NCI-H1105 (cell line): ENCODE measurements at regions not wholly inside any gene's neighbourhood (a gene's known extent, or its start where the extent isn't known, plus 50 kb on each side); places are given as distances from the start of the nearest gene placed in this dataset.

ENCODE experiments used
- DNase-seq: peaks from one replicate; lab custom pipeline; 2025; lab: John Stamatoyannopoulos, UW

DNA sequence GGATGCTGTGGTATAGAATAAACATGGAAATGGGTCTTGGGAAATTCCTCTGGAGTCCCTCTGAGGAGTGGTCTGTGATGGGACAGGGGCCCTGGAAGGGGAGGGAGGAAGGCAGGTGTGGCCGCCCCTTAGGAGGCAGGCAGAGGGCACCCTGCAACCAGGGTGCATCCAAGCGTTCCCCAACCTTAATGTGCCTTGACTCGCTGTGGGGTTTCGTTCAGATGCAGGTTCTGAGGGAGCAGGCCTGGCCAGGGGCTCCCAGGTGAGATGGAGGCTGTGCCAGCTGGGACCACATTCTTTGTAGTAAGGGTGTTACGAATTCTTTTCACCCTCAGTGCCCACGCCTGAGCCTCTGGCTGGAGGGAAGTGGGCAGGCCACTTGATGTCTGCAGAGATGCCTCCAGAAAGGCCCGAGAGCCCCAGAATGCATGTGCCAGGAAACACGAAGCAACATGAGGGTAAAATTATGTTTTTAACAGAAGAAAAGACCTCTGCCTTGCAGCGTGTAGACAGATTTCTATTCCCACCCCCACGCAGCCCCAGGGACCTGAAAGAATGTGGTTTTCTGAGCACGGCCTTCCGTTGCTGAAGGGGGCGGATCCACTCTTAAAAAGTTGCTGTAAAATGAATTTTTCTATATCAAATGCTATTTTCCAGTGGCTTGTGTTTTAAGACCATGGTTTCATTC lies 150.4 kb upstream of the IER5L start:
- no peak for DNase-seq

DNA sequence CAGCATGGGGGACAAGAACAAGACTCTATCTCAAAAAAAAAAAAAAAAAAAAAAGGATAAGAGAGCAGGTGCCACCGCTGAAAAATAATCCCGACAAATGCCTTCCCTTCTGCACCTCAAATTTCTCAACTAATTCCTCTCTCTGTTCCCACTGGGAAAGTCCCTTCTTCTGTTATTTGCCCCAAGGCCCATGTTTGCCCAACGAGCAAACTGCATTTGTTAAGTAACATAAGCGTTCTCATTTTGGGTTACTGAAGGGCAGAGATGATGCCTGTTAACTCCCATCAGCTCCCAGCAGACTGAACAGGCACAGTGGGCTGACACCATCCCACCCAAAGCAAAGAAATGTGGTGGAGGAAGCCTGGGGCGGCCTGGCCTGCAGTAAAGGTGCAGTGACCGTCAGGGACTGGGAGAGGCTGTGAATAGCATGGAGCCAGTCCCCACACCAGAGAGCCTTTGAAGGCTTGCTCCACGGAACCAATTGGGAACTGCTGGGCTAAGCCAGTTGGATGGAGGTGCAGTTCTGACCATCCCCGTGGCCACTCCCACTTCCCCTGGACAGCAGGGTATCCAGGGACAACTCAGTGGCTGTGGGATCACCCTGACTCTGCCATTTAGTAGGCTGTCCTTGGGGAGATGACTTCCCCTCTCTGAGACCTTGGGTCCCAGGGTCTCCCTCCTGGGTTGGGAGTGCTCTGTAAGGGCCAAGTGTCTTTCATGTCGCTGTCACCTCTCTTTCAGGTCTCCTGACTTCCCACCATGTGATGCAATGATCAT lies 149.7 kb upstream of the IER5L start:
- no peak for DNase-seq

DNA sequence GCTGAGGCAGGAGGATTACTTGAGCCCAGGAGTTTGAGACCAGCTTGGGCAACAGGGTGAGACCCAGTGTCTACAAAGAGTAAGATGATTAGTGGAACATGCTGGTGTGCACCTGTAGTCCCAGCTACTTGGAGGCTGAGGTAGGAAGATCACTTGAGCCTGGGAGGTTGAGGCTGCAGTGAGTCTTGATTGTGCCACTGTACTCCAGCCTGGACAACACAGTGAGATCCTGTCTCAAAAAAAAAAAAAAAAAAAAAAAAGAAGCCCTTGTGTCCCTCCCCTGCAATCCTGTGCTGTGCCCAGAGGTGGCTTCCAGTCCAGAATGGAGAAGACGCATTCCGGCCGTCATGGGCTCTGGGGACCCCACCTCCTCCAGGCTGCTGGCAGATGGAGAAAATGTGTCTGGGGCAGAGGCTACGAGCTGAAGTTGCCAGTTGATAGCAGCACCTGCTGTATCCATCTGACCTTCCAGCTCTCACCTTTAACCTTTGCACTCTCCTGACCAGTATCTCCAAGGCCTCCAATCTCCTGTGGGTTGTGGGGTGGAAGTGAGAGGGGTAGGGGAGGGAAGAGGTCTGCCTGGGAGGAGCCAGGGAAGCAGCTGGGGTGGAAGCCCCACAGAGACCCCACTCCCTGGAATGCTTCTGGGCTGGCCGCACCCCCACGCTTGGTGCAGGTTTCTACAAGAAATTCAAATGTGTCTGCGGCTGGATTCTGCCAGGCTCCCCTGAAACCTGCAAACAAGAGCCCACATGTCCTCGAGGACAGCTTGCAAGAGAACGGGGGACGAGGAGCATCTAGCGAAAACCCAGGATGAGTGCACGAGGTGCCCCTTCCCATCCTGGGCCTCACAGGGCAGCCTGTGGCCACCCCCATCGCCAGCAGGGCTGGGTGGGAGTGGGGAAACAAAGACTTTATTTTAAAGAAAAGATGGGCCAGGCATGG lies 148.3 kb upstream of the IER5L start:
- DNase-seq = no peak

DNA sequence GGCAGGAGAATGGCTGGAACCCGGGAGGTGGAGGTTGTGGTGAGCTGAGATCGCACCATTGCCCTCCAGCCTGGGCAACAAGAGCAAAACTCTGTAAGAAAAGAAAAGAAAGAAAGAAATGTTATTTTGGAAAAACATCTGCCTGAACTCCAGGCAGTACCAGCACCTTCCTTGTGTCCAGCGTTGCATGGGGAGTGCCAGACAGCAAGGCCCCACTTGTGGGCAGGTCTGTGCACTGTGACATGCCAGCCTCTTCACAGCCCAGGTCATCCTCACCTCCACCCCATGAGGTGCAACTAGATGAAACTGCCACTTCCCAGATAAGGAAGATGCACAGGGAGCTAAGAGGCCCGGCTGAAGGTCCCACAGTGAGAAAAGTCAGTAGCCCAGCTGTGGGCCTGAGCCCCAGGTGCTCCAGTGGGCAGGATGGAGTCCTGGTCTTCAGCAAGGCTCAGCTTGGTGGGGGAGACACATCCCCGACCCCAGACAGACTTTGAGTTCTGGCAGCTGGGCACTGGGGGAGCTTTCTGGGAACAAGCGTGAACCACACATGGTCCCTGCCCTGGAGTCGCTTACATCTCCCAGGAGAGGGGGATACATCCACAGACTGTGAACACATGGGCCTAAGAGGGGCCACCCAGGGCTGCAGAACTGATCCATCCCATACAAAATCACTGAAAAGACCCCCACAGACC lies 146.9 kb upstream of the IER5L start:
- DNase-seq = no peak

DNA sequence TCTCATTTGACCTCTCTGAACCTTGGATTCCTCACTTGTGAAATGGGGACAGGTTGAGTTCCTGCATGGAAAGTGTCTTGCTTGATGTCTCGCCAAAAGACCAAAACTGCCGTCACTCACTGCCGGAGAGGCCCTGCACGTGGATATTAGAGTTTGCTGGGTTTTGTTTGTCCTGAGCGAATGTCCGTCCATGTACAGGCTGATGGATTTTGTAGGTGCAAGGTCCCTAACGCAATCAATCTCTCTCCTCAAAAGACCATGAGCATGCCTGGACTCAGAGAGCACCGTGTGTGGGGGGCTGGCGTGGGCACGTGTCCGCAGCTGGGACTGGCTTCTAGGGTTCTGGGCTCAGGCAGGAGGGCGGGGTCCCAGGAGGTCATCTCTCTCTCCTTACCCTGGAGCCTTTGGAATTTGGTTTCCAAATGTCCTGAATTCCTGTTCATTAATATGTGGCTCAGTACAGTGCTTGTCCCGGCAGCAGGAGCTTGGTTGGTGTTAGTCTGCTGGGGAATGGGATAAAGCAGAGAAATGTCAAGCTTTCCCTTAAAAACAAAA lies 146.0 kb upstream of the IER5L start:
- DNase-seq = no peak

DNA sequence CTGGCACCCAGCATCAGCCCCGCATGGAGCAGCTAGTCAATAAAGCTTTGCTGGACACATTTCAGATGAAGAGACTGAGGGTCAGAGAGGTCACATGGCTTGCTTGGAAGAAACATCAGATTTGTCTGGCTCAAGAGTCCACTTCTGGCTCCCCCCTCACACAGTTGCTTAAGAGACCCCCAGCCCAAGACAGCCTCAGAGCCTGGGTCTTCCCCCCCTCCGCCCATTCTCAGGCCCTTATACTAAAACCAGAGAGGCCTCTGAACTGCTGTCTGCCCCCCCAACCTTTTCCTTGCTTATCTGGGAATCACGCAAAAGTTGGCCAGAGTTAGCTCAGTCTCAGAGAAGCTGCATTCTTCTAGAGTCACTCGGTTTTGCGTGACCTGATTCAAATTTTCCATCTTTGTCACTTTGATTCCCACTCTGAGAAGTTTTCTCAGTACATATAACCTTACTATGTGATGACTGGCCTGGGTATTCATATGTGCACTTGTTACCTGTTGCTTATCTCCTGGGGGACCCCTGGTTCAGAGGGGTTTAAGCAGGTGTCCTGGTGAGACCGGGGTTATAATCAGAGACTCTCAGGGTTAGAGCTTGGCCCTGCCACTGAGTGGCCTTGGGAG lies 145.4 kb upstream of the IER5L start:
- DNase-seq = no peak

DNA sequence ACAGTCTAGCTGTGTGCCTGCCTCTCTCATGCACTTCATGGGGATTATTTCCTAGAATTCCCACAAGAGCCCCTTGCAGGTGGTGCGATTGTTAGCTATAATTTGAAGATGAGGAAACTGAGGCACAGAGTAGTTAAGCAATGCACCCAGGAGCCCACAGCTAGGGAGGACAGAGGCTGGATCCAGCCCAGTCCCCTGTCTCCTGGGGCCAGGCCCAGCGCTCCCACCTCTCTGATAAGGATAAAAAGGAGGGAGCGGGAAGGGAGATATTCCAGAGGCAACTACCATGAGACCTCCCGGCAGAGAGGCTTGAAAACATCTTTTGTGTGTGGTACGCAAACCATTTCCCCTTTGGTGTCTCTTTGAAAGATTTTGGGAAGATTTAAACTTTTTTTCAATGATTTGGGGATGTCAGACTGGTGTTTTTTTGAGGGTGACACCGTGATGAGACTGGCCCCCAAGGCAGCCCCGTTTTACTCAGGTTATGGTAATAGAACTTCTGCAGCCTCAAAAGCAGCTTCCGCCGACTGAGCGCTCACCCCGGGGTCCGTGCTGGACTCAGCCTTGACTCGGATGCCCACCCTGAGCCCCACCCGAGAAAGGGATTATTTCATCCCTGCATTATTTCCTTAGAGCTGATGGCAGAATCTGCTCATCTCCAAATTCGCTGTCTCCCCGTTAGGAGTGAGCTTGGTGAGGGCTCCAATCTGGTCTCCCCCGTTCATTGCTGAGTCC lies 144.7 kb upstream of the IER5L start:
- DNase-seq = no peak

DNA sequence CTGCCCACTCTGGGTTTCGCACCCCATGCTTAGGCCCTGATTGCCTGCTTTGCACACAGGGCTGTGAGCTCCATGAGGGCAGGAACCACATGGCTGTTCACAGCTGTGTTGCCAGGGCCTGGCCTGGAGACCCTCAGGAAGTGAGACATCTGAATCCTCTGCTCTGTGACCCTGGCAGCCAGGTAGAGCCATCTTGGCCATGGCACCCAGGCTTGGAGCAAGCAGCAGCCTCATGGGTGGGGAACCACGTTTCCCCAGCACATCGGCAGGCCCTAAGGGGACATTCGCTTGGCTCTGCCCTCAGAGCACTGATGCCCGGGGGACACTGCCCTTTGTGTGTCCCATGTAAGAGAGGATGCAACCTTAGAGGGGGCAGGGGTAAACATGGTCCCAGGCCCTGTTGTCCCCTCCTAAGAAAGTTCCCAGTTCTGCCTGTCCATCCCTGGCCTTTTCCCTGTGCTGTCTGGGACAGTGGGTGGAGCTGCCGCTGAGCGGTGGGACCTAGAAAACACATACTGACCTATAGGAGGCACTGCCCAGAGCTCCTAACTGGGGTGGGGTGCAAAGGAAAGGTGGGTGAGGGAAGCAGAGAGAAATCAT lies 144.1 kb upstream of the IER5L start:
- DNase-seq = no peak

DNA sequence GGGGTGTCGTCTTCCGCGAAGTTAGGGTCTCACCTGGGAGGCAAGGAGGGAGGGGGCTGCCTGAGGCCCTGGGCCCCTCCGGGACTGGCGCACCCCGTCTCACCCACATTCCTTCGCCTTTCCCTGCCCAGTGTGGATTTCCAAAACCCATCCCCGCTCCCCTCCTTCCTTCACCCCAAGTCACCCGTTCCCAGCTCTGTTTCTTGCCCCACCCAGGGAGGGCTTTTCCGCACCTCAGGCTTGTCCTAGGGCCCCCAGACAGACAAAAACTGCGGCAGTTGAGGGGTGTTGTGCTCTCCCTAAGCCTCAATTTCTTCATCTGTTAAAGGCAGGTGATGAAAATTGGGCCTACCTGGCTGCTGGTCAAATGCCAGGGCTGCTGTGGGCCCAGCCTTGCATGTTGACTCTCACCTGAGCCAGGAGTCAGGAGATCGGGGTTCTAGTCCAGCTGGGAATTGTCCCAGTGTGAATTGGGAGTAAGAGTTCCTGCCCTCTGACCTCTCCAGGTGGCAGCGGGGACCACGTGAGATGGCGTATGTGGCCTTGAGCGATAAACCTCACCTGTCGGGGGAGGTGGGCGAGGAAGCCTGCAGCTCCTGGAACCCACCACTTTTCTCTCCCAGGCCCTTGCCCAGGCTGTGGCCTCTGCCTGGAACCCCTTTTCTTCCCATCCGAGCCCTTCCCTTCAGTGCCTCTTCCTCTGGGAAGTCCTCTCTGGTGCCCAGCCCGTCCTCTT lies 143.4 kb upstream of the IER5L start:
- no peak for DNase-seq

DNA sequence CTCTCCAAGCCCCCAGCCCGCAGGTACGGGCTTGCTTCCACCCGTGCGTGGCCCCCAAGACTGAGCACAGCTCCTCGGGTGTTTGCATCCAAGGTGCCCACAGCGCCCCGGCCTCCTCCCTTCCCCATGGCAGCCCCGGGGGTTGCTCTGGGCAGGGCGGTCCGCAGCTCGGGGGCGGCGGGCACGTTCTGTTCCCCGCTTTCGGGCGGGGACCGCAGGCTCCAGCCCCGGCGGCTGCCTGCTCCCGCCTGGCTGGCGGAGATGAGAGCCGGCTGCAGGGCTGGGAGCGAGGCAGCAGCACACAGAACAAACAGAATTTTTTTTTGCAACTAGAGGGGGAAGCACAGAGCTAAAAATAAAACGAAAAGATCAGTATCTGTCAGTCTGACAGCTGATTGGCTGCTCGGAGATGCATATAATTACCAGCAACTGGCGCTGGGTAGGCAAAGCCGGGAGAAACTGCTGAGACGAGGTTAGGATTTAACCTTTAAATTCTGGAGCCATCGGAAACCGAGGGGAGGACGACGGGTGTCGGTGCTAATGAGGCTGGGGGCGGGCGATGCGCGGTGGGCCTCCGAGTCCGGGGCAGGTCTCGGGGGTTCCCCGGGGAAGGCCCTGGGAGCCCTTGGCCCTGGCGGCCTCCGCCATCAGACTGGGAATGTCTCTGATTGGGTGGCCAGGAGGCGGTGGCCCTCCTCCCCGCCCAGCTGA lies 142.7 kb upstream of the IER5L start:
- DNase-seq = peak; percentile 76

DNA sequence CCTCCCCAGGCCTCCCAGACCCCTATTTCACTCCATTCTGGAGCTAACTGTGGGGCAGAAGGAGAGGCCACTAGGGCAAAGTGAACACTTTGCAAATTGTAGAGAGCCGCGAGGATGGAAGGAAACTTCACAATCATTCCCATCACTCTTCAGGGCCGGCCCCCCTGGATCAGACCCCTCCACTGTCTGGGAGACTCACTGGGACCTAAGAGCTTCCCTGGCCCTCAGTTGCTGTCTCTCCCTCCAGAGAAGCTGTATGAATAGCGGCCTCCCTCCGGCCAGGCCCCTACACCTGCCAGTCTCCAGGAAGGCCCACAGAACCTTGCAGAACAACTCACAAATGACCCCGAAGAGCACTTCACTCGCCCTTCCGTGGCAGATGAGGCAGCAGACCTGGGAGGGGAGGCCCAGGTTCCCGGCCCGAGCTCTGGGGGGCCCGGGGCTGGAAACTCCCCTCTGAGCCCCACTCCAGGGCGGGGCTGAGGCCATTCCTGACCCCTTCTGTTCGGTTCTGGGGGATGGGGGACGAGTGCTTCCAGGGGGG lies 141.9 kb upstream of the IER5L start:
- DNase-seq = peak; percentile 5

DNA sequence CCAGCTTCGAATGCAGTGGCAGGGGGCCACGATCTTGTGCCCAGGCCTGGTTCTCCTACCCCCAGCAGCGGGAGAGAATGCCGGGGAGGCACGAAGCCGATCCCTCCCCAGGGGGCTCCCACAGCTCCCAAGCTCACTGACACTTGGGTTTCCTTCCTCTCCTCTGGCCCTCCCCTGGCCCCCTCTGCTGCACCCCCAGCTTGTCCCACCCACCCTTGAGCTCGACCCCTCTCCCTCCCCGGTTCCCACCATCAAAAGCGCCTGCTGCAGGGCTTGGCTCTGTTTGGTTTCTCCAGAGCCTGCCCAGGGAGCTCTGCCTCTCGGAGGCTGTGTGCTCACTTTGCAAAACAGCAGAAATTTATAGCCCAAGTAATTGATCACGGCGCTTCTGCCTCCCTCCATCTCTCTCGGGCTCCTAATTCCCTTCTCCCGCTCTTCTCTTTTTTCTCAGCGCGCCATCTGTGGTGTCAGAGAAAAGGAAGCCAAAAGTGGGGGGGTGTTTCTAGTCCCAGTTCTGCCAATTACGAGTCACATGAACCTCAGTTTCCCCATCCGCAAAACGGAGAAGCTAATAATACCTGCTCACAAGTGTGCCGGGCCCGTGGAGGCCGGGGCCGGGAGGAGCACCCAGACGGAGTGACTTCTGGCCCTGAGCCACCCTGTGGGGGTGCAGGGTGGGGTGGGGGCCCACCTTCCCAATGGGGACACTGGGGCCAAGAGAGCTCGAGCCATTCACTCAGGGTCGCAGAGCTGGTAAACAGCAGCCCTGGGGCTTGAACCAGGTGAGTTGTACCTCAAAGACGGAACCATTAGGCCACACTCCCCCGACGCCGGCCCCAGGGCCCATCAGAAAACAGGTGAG lies 141.2 kb upstream of the IER5L start:
- no peak for DNase-seq

DNA sequence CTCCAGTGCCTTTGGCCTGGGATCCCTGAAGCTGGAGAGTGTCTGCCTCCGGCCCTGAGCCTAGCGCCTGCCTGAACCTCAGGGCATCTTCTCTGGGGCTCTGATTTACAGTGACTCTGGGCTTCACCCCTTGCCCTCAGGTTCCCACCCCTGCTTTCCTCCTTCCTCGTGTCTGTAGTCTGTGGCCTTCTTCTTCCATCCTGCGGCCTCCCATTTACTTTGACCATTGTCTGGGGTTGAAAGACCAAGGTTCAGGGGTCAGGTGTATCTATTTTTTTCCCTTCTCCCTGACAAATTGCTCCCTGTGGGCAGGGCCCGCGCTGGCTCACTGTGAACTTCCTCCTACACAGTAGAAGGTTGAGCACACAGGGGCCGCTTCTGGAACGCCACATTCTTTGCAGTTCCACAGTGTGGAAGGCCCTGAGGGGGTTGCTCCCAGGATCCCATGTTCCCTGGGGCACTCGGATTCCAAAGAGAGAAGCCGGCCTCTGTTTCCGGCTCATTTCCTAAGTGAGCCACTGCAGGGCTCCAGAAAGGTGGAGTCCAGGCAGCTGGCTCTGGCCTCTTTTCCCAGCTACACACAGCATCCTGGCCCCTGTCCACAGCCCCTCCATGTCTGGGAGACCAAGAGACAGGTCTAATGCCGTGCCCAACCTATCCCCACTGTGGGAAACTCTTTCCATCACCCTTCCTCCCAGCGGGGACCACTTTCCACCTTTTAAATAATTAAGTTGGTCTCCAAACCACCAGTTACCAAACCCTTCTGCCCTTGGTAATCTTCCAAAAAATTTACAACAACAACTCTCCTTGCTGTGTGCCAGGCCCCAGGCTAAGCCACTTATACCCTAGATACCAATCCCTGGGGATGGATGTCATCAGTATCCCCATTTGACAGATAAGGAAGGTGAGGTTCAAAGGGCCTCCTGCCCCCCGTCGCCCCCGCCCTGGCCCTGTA lies 140.3 kb upstream of the IER5L start:
- DNase-seq = no peak

DNA sequence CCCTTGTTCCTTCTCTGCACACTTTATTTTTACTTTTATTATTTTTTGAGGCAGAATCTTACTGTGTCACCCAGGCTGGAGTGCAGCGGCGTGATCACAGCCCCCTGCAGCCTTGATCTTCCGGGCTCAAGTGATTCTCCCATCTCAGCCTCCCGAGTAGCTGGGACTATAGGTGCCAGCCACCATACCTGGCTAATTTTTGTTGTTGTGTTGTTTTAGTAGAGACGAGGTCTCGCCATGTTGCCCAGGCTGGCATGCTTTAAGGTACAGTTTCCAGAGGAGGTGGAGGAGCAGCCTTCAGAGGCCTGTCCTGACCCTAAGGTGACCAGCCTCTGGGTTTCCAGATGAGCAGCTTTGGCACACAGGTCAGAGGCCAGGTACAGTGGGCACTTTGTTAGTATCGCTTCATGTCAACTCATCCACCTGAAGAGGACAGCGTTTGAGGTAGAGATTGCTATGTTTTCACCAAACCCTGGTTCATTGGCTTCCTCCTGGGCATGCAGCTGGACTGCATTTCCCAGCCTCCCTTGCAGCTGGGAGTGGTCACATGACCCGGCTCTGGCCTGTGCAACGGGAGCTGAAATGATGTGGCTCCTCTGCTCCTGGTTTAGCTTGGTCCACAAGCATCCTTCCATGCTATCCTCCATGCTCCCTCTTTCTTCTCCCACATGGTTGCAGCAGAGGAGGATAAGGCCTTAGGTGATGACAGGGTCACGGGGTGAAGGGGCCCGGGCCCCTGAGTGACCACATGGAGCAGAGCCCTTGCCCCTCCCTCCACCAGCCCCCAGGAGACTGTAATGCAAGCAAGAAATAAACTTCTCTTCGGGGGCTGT lies 139.3 kb upstream of the IER5L start:
- DNase-seq = no peak

DNA sequence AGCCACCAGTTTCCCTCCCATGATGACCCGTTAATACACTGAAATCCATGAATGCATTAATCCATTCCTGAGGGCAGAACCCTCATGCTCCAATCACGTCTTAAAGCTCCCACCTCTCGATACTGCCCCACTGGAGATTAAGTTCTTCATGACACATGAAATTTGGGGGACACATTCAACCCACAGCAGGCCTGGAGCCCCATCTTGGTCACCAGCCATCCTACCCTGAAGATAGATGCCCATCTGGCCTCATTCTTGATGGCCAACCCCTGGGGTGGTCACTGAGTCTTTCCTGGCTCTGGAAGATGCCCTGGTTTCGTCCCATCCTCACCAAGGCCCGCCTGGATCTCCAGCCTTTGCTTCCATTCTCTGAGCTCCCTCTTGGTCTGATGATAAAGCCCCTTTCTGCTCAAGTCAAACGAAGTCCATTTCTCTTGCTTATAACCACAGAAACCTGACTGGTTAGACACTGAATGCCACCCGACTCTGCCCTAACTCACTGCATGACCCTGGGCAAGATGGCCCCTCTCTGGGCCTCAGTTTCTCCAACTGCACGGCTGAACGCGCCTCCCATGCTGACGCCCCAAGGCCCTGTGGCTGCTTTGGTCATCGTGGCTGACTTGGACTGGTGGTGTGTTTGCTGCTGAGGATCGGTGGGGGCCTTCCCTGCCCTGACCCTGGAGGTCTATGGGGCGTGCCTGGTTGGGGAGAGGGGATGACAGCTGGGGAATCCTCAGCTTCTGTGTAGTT lies 138.4 kb upstream of the IER5L start:
- DNase-seq = no peak
